Upper lobe of right lung (tissue), 1 donor: ENCODE measurements at regions not wholly inside any gene's neighbourhood (a gene's known extent, or its start where the extent isn't known, plus 50 kb on each side); places are given as distances from the start of the nearest gene placed in this dataset.

Experiments
- ATAC-seq: fragments of 200-7000 bp; cut with Tn5 transposase; one replicate; pipeline ENCODE4 v1.9.1; 2020; ENCODE audit warnings: mild to moderate bottlenecking, moderate library complexity
- DNase-seq: peaks from one replicate; pipeline ENCODE4 v3.0.0-alpha.2; 2020
- H3K27ac ChIP-seq: fragments of 200-600 bp; one replicate; pipeline ENCODE4 v1.8.0; 2022
- H3K27me3 ChIP-seq: fragments of 200-600 bp; one replicate; pipeline ENCODE4 v1.8.0; 2022; ENCODE audit warnings: mild to moderate bottlenecking
- H3K36me3 ChIP-seq: fragments of 200-600 bp; one replicate; pipeline ENCODE4 v1.8.0; 2022
- H3K4me1 ChIP-seq: fragments of 200-600 bp; one replicate; pipeline ENCODE4 v1.8.0; 2022
- H3K4me3 ChIP-seq: fragments of 200-600 bp; one replicate; pipeline ENCODE4 v1.8.0; 2022; ENCODE audit warnings: mild to moderate bottlenecking
- H3K9me3 ChIP-seq: fragments of 200-600 bp; one replicate; pipeline ENCODE4 v1.8.0; 2022
- CTCF ChIP-seq: fragments of 200-600 bp; IDR thresholded peaks from one replicate; pipeline ENCODE4 v1.8.0; 2022; ENCODE audit warnings: antibody characterized with exemption
- intact Hi-C: fragments of 100-400 bp; cut with DNase I; formaldehyde crosslinking; loops from one replicate; pipeline ENCODE4 v1.11.0; 2022
- donor health status: DM: no; HTN: yes; CAD: no; lungs with severe emphysema.

- no peak overlapping the region for H3K4me3 ChIP-seq
- no peaks in the 10 kb centered on the region for H3K4me1 ChIP-seq
- no peak for TF ChIP-seq CTCF
- H3K27me3 ChIP-seq: no peaks in the 10 kb centered on the region
- no peaks in the 10 kb centered on the region for H3K36me3 ChIP-seq
- H3K9me3 ChIP-seq: no peaks in the 10 kb centered on the region
- intact Hi-C loops: no loop called here
- DNase-seq (no peak), ATAC-seq (no peak)
- H3K27ac ChIP-seq: no peak overlapping the region
These were observed 236.9 kb upstream of the SASH1 start for GRCh38 chr6:148105695-148106094.

- no peaks in the 10 kb centered on the region for H3K36me3 ChIP-seq
- no peaks in the 10 kb centered on the region for H3K9me3 ChIP-seq
- H3K27me3 ChIP-seq: no peaks in the 10 kb centered on the region
- intact Hi-C loops: no loop called here
- ATAC-seq (peak; percentile 42), DNase-seq (no peak)
- H3K4me3 ChIP-seq: no peak overlapping the region
- no peaks in the 10 kb centered on the region for H3K4me1 ChIP-seq
- TF ChIP-seq CTCF: no peak
- H3K27ac ChIP-seq: no peak overlapping the region
These were observed 234.7 kb upstream of the SASH1 start for GRCh38 chr6:148107911-148108310.

DNA sequence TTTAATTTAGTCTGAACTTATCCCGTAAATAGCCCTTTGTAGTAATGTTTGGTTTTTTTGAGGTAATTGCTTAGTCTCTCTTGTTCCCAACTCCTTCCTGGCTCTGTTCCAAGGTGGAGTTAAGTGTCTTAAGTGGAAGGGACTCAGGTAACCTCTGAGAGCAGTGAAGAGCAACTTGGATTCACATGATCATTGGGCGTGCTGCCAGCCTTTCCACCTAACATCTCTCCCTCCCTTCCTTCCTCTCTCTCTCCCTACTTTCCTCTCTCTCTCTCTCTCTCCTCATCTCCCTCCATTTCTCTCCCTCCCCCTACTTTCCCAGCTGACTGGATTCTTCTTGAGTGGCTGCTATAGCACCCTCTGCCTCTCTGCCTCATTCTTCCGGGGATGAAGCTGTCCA is 232.9 kb upstream of the SASH1 start:
- intact Hi-C loops: no loop called here
- Histone ChIP-seq H3K9me3 (no peaks in the 10 kb centered on the region), H3K4me1 (no peaks in the 10 kb centered on the region), H3K27ac (no peak overlapping the region), H3K36me3 (no peaks in the 10 kb centered on the region), H3K27me3 (no peaks in the 10 kb centered on the region), H3K4me3 (no peak overlapping the region)
- TF ChIP-seq CTCF: no peak
- DNase-seq: peak; percentile 77
- peak; percentile 62 for ATAC-seq

DNA sequence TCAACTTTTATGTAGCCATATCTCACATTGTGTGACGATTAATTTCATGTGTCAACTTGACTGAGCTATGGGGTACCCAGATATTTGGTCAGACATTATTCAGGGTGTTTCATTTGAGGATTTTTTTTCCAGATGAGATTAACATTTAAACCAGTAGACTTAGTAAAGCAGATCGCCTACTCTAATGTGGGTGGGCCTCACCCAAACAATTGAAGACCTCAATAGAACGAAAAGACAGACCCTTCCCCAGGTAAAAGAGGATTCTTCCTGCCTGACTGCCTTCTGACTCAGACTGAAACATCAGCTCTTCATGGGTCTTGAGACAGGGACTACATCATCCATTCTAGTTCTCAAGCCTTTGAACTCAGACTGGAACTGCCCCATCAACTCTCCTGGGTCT is 231.7 kb upstream of the SASH1 start:
- Histone ChIP-seq H3K9me3 (no peaks in the 10 kb centered on the region), H3K4me1 (no peaks in the 10 kb centered on the region), H3K27ac (no peak overlapping the region), H3K4me3 (no peak overlapping the region), H3K36me3 (no peaks in the 10 kb centered on the region), H3K27me3 (no peaks in the 10 kb centered on the region)
- intact Hi-C loops: no loop called here
- no peak for ATAC-seq
- TF ChIP-seq CTCF: no peak
- DNase-seq: no peak

DNA sequence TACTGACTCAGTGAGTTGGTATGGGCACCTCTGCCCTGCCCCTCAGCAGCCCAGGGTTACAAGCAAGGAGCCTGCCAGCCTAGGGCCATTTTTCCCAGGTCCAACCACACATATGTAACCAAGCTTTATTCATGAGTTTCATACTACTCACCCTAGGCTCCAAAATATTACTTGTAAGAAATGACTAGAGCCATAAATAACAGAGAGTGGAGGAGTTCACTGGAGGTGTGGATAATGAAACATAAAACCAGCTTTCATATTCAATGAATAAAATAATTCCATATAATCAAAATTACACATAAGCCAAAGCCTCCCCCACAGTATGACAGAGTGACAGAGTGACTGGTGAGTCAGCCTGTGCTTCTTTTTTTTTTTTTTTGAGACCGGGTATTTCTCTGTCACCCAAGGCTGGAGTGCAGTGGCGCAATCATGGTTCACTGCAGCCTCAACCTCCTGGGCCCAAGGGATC is 229.8 kb upstream of the SASH1 start:
- Histone ChIP-seq H3K27ac (no peak overlapping the region), H3K9me3 (no peaks in the 10 kb centered on the region), H3K4me1 (no peaks in the 10 kb centered on the region), H3K4me3 (no peak overlapping the region), H3K27me3 (no peaks in the 10 kb centered on the region), H3K36me3 (no peaks in the 10 kb centered on the region)
- no peak for ATAC-seq
- intact Hi-C loops: no loop called here
- no peak for TF ChIP-seq CTCF
- no peak for DNase-seq

- Histone ChIP-seq H3K27ac (no peak overlapping the region), H3K9me3 (no peaks in the 10 kb centered on the region), H3K4me3 (no peak overlapping the region), H3K27me3 (no peaks in the 10 kb centered on the region), H3K36me3 (no peaks in the 10 kb centered on the region), H3K4me1 (no peaks in the 10 kb centered on the region)
- ATAC-seq (no peak), DNase-seq (no peak)
- intact Hi-C loops: no loop called here
- TF ChIP-seq CTCF: no peak
These were observed 226.6 kb upstream of the SASH1 start for GRCh38 chr6:148116001-148116400.
